Natural killer cell treated with Interleukin-12 subunit alpha and Interleukin-12 subunit beta and Interleukin-15 and Interleukin-18, amount 100 ng/mL, for 72 hours (primary cell): ENCODE measurements at regions not wholly inside any gene's neighbourhood (a gene's known extent, or its start where the extent isn't known, plus 50 kb on each side); places are given as distances from the start of the nearest gene placed in this dataset.
A peak's percentile ranks its signal among the peaks of the same experiment; 100 is the strongest.

Experiments used
- ATAC-seq, 2 donors: fragments of 150-1000 bp; cut with Tn5 transposase in 1 of 2; sonication (Bioruptor Pico), chemical (Tn5 transposase) in 1 of 2; 2 replicates each; pipeline ENCODE4 v1.10.0; 2021
- DNase-seq: peaks from one replicate; pipeline ENCODE4 v3.0.0; 2022; ENCODE audit warnings: low spot score
- H3K27ac Mint-ChIP-seq, 2 donors: 1 replicate in 1 of 2; 2 replicates in 1 of 2; pipeline ENCODE4 v1.8.0; 2022; ENCODE audit warnings: mixed read lengths in 2 of 2, mild to moderate bottlenecking in 1 of 2, moderate library complexity in 1 of 2
- H3K27me3 Mint-ChIP-seq, 2 donors: 1 replicate in 1 of 2; 2 replicates in 1 of 2; pipeline ENCODE4 v1.8.0; 2022; ENCODE audit warnings: mixed read lengths in 2 of 2
- H3K36me3 Mint-ChIP-seq: one replicate; pipeline ENCODE4 v1.8.0; 2022; ENCODE audit warnings: mixed read lengths
- H3K4me1 Mint-ChIP-seq, 2 donors: 1 replicate in 1 of 2; 2 replicates in 1 of 2; pipeline ENCODE4 v1.8.0; 2022; ENCODE audit warnings: low read depth in 2 of 2, mixed read lengths in 2 of 2, mild to moderate bottlenecking in 1 of 2
- H3K4me3 Mint-ChIP-seq: one replicate; pipeline ENCODE4 v1.8.0; 2022; ENCODE audit warnings: mixed read lengths
- H3K9me3 Mint-ChIP-seq: 2 replicates; pipeline ENCODE4 v1.8.0; 2022; ENCODE audit warnings: mixed read lengths

- H3K27ac Mint-ChIP-seq = no peak overlapping the region
- no peaks in the 10 kb centered on the region for H3K4me1 Mint-ChIP-seq
These were observed 52.7 kb upstream of the ZCCHC13 start for GRCh38 chrX:74251006-74251930.

GRCh38 chrX:74250574-74250973 is 53.4 kb upstream of the ZCCHC13 start:
- H3K4me3 Mint-ChIP-seq = no peak overlapping the region
- no peaks in the 10 kb centered on the region for H3K4me1 Mint-ChIP-seq
- ATAC-seq (no peak), DNase-seq (no peak)
- H3K27me3 Mint-ChIP-seq = peaks cover 0 to 3% of the 10 kb centered on the region in 2 donors
- H3K9me3 Mint-ChIP-seq = no peaks in the 10 kb centered on the region
- peaks cover 4% of the 10 kb centered on the region for H3K36me3 Mint-ChIP-seq
- peak overlapping the region in 1 of 2 donors; percentile 70 for H3K27ac Mint-ChIP-seq

More at GRCh38 chrX:74251006-74251930, 52.7 kb upstream of the ZCCHC13 start:
- no peak for ATAC-seq
- DNase-seq = no peak
- H3K36me3 Mint-ChIP-seq = peaks cover 4% of the 10 kb centered on the region
- no peaks in the 10 kb centered on the region for H3K9me3 Mint-ChIP-seq
- peaks cover 0 to 3% of the 10 kb centered on the region in 2 donors for H3K27me3 Mint-ChIP-seq
- no peak overlapping the region for H3K4me3 Mint-ChIP-seq

- peak overlapping the region in 1 of 2 donors; percentile 70 for H3K27ac Mint-ChIP-seq
- no peak for DNase-seq
- H3K27me3 Mint-ChIP-seq = peaks cover 0 to 3% of the 10 kb centered on the region in 2 donors
- H3K4me1 Mint-ChIP-seq = no peaks in the 10 kb centered on the region
- peaks cover 4% of the 10 kb centered on the region for H3K36me3 Mint-ChIP-seq
- no peak for ATAC-seq
- no peak overlapping the region for H3K4me3 Mint-ChIP-seq
- no peaks in the 10 kb centered on the region for H3K9me3 Mint-ChIP-seq
These were observed 54.0 kb upstream of the ZCCHC13 start for GRCh38 chrX:74249963-74250362.

GRCh38 chrX:74248889-74249288 is 55.1 kb upstream of the ZCCHC13 start:
- H3K4me1 Mint-ChIP-seq = no peaks in the 10 kb centered on the region
- no peak for ATAC-seq
- peaks cover 1% of the 10 kb centered on the region for H3K36me3 Mint-ChIP-seq
- DNase-seq = no peak
- no peak overlapping the region for H3K4me3 Mint-ChIP-seq
- H3K9me3 Mint-ChIP-seq = no peaks in the 10 kb centered on the region
- peaks cover 0 to 1% of the 10 kb centered on the region in 2 donors for H3K27me3 Mint-ChIP-seq
- H3K27ac Mint-ChIP-seq = no peak overlapping the region

GRCh38 chrX:74246524-74246923 is 57.5 kb upstream of the ZCCHC13 start:
- no peak overlapping the region for H3K27ac Mint-ChIP-seq
- peaks cover 4% of the 10 kb centered on the region for H3K36me3 Mint-ChIP-seq
- ATAC-seq = no peak
- H3K27me3 Mint-ChIP-seq = no peaks in the 10 kb centered on the region
- no peaks in the 10 kb centered on the region for H3K4me1 Mint-ChIP-seq
- no peak for DNase-seq
- H3K9me3 Mint-ChIP-seq = no peaks in the 10 kb centered on the region
- no peak overlapping the region for H3K4me3 Mint-ChIP-seq

GRCh38 chrX:74242484-74243138 is 61.4 kb upstream of the ZCCHC13 start:
- Mint-ChIP-seq H3K27me3 (no peaks in the 10 kb centered on the region), H3K9me3 (no peaks in the 10 kb centered on the region), H3K4me1 (no peaks in the 10 kb centered on the region), H3K4me3 (no peak overlapping the region), H3K27ac (no peak overlapping the region), H3K36me3 (peaks cover 4% of the 10 kb centered on the region)
- ATAC-seq (no peak), DNase-seq (no peak)

GRCh38 chrX:74242050-74242449 is 61.9 kb upstream of the ZCCHC13 start:
- Mint-ChIP-seq H3K9me3 (no peaks in the 10 kb centered on the region), H3K4me3 (no peak overlapping the region), H3K4me1 (no peaks in the 10 kb centered on the region), H3K27me3 (no peaks in the 10 kb centered on the region), H3K27ac (peak overlapping the region in 1 of 2 donors; percentile 12), H3K36me3 (peaks cover 4% of the 10 kb centered on the region)
- DNase-seq = no peak
- no peak for ATAC-seq

- DNase-seq (no peak), ATAC-seq (no peak)
- H3K4me1 Mint-ChIP-seq = no peaks in the 10 kb centered on the region
- peaks cover 4% of the 10 kb centered on the region for H3K36me3 Mint-ChIP-seq
- no peak overlapping the region for H3K4me3 Mint-ChIP-seq
- no peaks in the 10 kb centered on the region for H3K9me3 Mint-ChIP-seq
- no peak overlapping the region for H3K27ac Mint-ChIP-seq
- H3K27me3 Mint-ChIP-seq = no peaks in the 10 kb centered on the region
These were observed 65.2 kb upstream of the ZCCHC13 start for GRCh38 chrX:74238771-74239170.

GRCh38 chrX:74234818-74235217 is 69.2 kb upstream of the ZCCHC13 start:
- Mint-ChIP-seq H3K4me1 (no peaks in the 10 kb centered on the region), H3K27me3 (no peaks in the 10 kb centered on the region), H3K36me3 (no peaks in the 10 kb centered on the region), H3K4me3 (no peak overlapping the region), H3K9me3 (no peaks in the 10 kb centered on the region), H3K27ac (no peak overlapping the region)
- no peak for DNase-seq
- no peak for ATAC-seq

- Mint-ChIP-seq H3K4me3 (no peak overlapping the region), H3K36me3 (no peaks in the 10 kb centered on the region), H3K4me1 (no peaks in the 10 kb centered on the region), H3K9me3 (no peaks in the 10 kb centered on the region), H3K27ac (no peak overlapping the region), H3K27me3 (no peaks in the 10 kb centered on the region)
- DNase-seq (no peak), ATAC-seq (no peak)
These were observed 71.1 kb upstream of the ZCCHC13 start for GRCh38 chrX:74232859-74233258.

GRCh38 chrX:74231625-74232024 is 72.4 kb upstream of the ZCCHC13 start:
- Mint-ChIP-seq H3K9me3 (no peaks in the 10 kb centered on the region), H3K27ac (no peak overlapping the region), H3K4me3 (no peak overlapping the region), H3K4me1 (no peaks in the 10 kb centered on the region), H3K27me3 (no peaks in the 10 kb centered on the region), H3K36me3 (no peaks in the 10 kb centered on the region)
- DNase-seq (no peak), ATAC-seq (no peak)

- no peaks in the 10 kb centered on the region for H3K4me1 Mint-ChIP-seq
- no peaks in the 10 kb centered on the region for H3K36me3 Mint-ChIP-seq
- DNase-seq = no peak
- no peaks in the 10 kb centered on the region for H3K9me3 Mint-ChIP-seq
- H3K27ac Mint-ChIP-seq = no peak overlapping the region
- no peaks in the 10 kb centered on the region for H3K27me3 Mint-ChIP-seq
- no peak overlapping the region for H3K4me3 Mint-ChIP-seq
- ATAC-seq = no peak
These were observed 73.9 kb upstream of the ZCCHC13 start for GRCh38 chrX:74230094-74230493.

GRCh38 chrX:74225111-74225510 is 78.9 kb upstream of the ZCCHC13 start:
- Mint-ChIP-seq H3K27me3 (no peaks in the 10 kb centered on the region), H3K36me3 (peaks cover 4% of the 10 kb centered on the region), H3K9me3 (no peaks in the 10 kb centered on the region), H3K4me3 (no peak overlapping the region), H3K4me1 (peaks cover 3 to 5% of the 10 kb centered on the region in 2 donors), H3K27ac (no peak overlapping the region)
- DNase-seq (no peak), ATAC-seq (no peak)

- peaks cover 11% of the 10 kb centered on the region for H3K36me3 Mint-ChIP-seq
- peaks cover 3 to 10% of the 10 kb centered on the region in 2 donors for H3K4me1 Mint-ChIP-seq
- no peak overlapping the region for H3K4me3 Mint-ChIP-seq
- H3K9me3 Mint-ChIP-seq = no peaks in the 10 kb centered on the region
- ATAC-seq (no peak), DNase-seq (no peak)
- no peak overlapping the region for H3K27ac Mint-ChIP-seq
- H3K27me3 Mint-ChIP-seq = peaks cover 0 to 5% of the 10 kb centered on the region in 2 donors
These were observed 83.7 kb upstream of the ZCCHC13 start for GRCh38 chrX:74220277-74220676.
